Smooth muscle cell (in vitro differentiated cells): ENCODE measurements at regions not wholly inside any gene's neighbourhood (a gene's known extent, or its start where the extent isn't known, plus 50 kb on each side); places are given as distances from the start of the nearest gene placed in this dataset.

Experiments
- DNase-seq: peaks from one replicate; lab custom pipeline; 2025; ENCODE audit not compliant: unreplicated experiment; lab: John Stamatoyannopoulos, UW
- H2AFZ ChIP-seq: fragments of 200-600 bp; sonication (generic); 2 replicates; pipeline ENCODE4 v1.6.0; 2016; ENCODE audit warnings: antibody characterized with exemption, low read depth, mild to moderate bottlenecking
- H3F3A ChIP-seq: fragments of 200-600 bp; sonication (generic); 2 replicates; pipeline ENCODE4 v1.6.0; 2017; ENCODE audit warnings: antibody characterized with exemption, low read depth
- H3K27ac ChIP-seq: fragments of 200-600 bp; sonication (generic); 2 replicates; pipeline ENCODE4 v1.5.1; 2016; ENCODE audit warnings: low read depth, mild to moderate bottlenecking
- H3K27me3 ChIP-seq: fragments of 200-600 bp; sonication (generic); 2 replicates; pipeline ENCODE4 v1.6.1; 2016; ENCODE audit warnings: low read depth, mild to moderate bottlenecking
- H3K36me3 ChIP-seq: fragments of 200-600 bp; sonication (generic); 2 replicates; pipeline ENCODE4 v1.5.1; 2016; ENCODE audit warnings: low read depth
- H3K4me1 ChIP-seq: fragments of 200-600 bp; sonication (generic); 2 replicates; pipeline ENCODE4 v1.5.1; 2016; ENCODE audit warnings: low read depth
- H3K4me2 ChIP-seq: fragments of 200-600 bp; sonication (generic); 2 replicates; pipeline ENCODE4 v1.6.0; 2016; ENCODE audit warnings: mild to moderate bottlenecking
- H3K4me3 ChIP-seq: fragments of 200-600 bp; sonication (generic); 2 replicates; pipeline ENCODE4 v1.5.1; 2016; ENCODE audit warnings: mild to moderate bottlenecking
- H3K79me2 ChIP-seq: fragments of 200-600 bp; sonication (generic); 2 replicates; pipeline ENCODE4 v1.6.0; 2016; ENCODE audit warnings: low read depth, mild to moderate bottlenecking
- H3K9ac ChIP-seq: fragments of 200-600 bp; sonication (generic); 2 replicates; pipeline ENCODE4 v1.6.0; 2016; ENCODE audit warnings: low read depth
- H3K9me3 ChIP-seq: fragments of 200-600 bp; sonication (generic); replicated peaks from 2 replicates; pipeline ENCODE4 v1.5.1; 2016; ENCODE audit warnings: low read depth
- H4K20me1 ChIP-seq: fragments of 200-600 bp; sonication (generic); 2 replicates; pipeline ENCODE4 v1.6.0; 2016; ENCODE audit warnings: low read depth
- WGBS: methylation state at CpG from one replicate; pipeline ENCODE4 v1.1.7; 2016; ENCODE audit warnings: low lambda C conversion rate; 5-methylcytosine and 5-hydroxymethylcytosine counted together
- TF ChIP-seq, protein P1 (sequence below): fragments of 200-600 bp; sonication (generic); IDR thresholded peaks from 2 replicates; pipeline ENCODE4 v1.5.1; 2017; ENCODE audit warnings: borderline replicate concordance, mild to moderate bottlenecking, antibody characterized with exemption; ENCODE audit not compliant: insufficient read depth, poor library complexity, severe bottlenecking

DNA sequence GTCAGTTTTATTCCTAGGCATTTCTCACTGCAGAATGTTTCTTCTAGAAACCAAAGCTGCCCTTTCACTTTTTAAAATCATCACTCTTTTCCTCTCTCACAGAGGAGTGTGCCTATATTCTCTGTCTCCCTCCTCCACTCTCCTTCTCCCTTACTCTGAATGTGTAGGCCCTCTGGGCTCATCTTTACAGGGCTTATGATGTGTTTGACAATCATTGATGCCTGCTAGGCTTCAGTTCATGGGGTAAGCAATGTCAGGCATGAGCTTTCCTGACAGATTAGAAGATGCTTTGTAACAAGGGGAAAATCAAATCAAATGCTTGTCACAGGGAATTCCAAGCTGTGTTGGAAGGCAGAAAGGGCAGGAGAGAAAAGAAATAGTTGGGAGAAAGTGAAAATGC, 742.9 kb downstream of the SORCS3 start:
- no peak overlapping the region for H3K9ac ChIP-seq
- H3K9me3 ChIP-seq, result no peaks in the 10 kb centered on the region
- TF ChIP-seq, protein P1, sequence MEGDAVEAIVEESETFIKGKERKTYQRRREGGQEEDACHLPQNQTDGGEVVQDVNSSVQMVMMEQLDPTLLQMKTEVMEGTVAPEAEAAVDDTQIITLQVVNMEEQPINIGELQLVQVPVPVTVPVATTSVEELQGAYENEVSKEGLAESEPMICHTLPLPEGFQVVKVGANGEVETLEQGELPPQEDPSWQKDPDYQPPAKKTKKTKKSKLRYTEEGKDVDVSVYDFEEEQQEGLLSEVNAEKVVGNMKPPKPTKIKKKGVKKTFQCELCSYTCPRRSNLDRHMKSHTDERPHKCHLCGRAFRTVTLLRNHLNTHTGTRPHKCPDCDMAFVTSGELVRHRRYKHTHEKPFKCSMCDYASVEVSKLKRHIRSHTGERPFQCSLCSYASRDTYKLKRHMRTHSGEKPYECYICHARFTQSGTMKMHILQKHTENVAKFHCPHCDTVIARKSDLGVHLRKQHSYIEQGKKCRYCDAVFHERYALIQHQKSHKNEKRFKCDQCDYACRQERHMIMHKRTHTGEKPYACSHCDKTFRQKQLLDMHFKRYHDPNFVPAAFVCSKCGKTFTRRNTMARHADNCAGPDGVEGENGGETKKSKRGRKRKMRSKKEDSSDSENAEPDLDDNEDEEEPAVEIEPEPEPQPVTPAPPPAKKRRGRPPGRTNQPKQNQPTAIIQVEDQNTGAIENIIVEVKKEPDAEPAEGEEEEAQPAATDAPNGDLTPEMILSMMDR, result no peak
- H3K27me3 ChIP-seq, result no peaks in the 10 kb centered on the region
- no peaks in the 10 kb centered on the region for H3K36me3 ChIP-seq
- H3K27ac ChIP-seq, result no peak overlapping the region
- no peaks in the 10 kb centered on the region for H3K4me1 ChIP-seq
- no peaks in the 10 kb centered on the region for H3F3A ChIP-seq
- H3K4me3 ChIP-seq, result no peak overlapping the region
- no peak overlapping the region for H2AFZ ChIP-seq
- H3K4me2 ChIP-seq, result no peak overlapping the region
- no peaks in the 10 kb centered on the region for H3K79me2 ChIP-seq
- no peaks in the 10 kb centered on the region for H4K20me1 ChIP-seq
- no peak for DNase-seq

DNA sequence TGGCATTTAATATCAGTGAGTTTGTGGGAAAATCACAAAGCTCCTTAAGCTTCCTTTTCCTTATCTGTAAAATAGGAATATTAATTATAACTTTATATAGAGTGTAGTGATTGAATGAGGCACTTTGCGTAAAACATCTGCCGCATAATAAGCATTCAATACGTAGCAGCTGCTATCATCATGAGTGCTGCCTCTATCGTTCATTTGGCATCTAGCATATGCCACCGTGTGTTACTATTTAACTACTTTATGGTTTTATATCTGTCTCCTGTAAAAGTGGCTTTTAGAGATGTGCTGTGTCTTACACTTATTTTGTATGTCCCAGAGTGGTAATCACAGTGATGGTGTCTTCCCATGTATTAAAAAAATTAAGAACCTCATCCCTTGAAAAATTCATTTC, 729.6 kb downstream of the SORCS3 start:
- Histone ChIP-seq H2AFZ (no peak overlapping the region), H3K36me3 (no peaks in the 10 kb centered on the region), H3K9me3 (no peaks in the 10 kb centered on the region), H3K4me1 (no peaks in the 10 kb centered on the region), H3K27me3 (no peaks in the 10 kb centered on the region), H3K79me2 (no peaks in the 10 kb centered on the region), H4K20me1 (no peaks in the 10 kb centered on the region), H3K4me2 (no peak overlapping the region), H3K27ac (no peak overlapping the region), H3K4me3 (no peak overlapping the region), H3F3A (no peaks in the 10 kb centered on the region), H3K9ac (no peak overlapping the region)
- 93% methylated on average over 5 of the region's 5 CpGs for WGBS
- DNase-seq, result no peak
- TF ChIP-seq, protein P1, result no peak

DNA sequence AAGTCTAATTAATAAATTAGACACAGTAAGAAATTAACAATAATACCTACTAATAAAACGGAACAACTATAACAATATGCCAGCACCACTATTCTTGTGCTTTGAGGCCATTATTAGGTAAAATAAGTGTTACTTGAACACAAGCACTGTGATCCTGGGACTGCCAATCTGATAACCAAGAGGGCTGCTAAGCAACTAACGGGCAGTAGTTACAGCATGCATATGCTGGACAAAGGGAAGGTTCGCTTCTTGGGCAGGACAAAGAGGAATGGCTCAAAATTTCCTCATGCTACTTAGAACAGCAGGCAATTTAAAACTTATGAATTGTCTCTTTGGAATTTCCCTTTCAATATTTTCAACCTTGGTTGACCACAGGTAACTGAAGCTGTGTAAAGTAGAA, 718.6 kb downstream of the SORCS3 start:
- Histone ChIP-seq H3K79me2 (no peaks in the 10 kb centered on the region), H3K4me1 (no peaks in the 10 kb centered on the region), H3K9ac (no peak overlapping the region), H4K20me1 (no peaks in the 10 kb centered on the region), H3F3A (no peaks in the 10 kb centered on the region), H3K9me3 (no peaks in the 10 kb centered on the region), H3K4me2 (no peak overlapping the region), H3K27ac (no peak overlapping the region), H3K27me3 (peaks cover 3% of the 10 kb centered on the region), H3K4me3 (no peak overlapping the region), H3K36me3 (no peaks in the 10 kb centered on the region), H2AFZ (no peak overlapping the region)
- no peak for DNase-seq
- TF ChIP-seq, protein P1, result no peak
- WGBS, result 92% methylated on average over 3 of the region's 3 CpGs

DNA sequence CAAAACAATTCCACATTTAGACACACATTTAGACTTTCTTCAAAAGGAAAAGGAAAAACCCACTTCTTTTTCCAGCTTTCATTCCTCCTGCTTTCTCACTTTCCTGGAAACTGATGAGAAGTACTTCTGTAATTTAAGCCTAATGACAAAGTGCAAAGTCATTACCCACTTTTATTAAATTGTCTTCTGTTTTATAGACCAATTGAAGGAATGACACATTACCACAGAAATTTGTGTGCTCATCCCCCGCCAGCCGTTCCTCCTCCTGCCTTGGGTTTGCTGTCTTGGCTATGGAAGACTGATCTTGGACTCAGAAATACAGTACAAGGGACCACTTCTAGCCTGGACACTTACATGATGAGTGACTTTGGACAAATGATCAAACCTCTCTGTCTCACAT, 717.8 kb downstream of the SORCS3 start:
- no peak overlapping the region for H3K9ac ChIP-seq
- H3F3A ChIP-seq, result no peaks in the 10 kb centered on the region
- peaks cover 3% of the 10 kb centered on the region for H3K27me3 ChIP-seq
- H4K20me1 ChIP-seq, result no peaks in the 10 kb centered on the region
- H3K9me3 ChIP-seq, result no peaks in the 10 kb centered on the region
- no peaks in the 10 kb centered on the region for H3K79me2 ChIP-seq
- no peak for DNase-seq
- H3K27ac ChIP-seq, result no peak overlapping the region
- no peak overlapping the region for H3K4me2 ChIP-seq
- no peaks in the 10 kb centered on the region for H3K4me1 ChIP-seq
- TF ChIP-seq, protein P1, result no peak
- 57% methylated on average over 2 of the region's 2 CpGs for WGBS
- no peaks in the 10 kb centered on the region for H3K36me3 ChIP-seq
- no peak overlapping the region for H3K4me3 ChIP-seq
- H2AFZ ChIP-seq, result no peak overlapping the region
